H9 (cell line): ENCODE measurements at regions not wholly inside any gene's neighbourhood (a gene's known extent, or its start where the extent isn't known, plus 50 kb on each side); places are given as distances from the start of the nearest gene placed in this dataset.

ENCODE experiments used
- DNase-seq: peaks from one replicate; pipeline ENCODE4 v3.0.0-alpha.2; 2017
- H2AFZ ChIP-seq: one replicate; pipeline ENCODE4 v1.6.1; 2013; ENCODE audit warnings: mild to moderate bottlenecking, low read length, control low read depth, moderate library complexity
- H2AK5ac ChIP-seq: 2 replicates; pipeline ENCODE4 v1.6.1; 2013; ENCODE audit warnings: low read length, control low read depth, mixed read lengths; ENCODE audit not compliant: insufficient read length
- H2BK120ac ChIP-seq: one replicate; pipeline ENCODE4 v1.6.1; 2013; ENCODE audit warnings: low read depth, mild to moderate bottlenecking, low read length, control low read depth, inconsistent platforms; ENCODE audit not compliant: poor library complexity, severe bottlenecking
- H2BK12ac ChIP-seq: 2 replicates; pipeline ENCODE4 v1.6.1; 2013; ENCODE audit warnings: low read length, control low read depth, mixed read lengths, low read depth; ENCODE audit not compliant: insufficient read length
- H2BK15ac ChIP-seq: 2 replicates; pipeline ENCODE4 v1.6.1; 2013; ENCODE audit warnings: low read depth, low read length, control low read depth
- H2BK20ac ChIP-seq: one replicate; pipeline ENCODE4 v1.6.1; 2013; ENCODE audit warnings: low read depth, mild to moderate bottlenecking, low read length, control low read depth, inconsistent platforms; ENCODE audit not compliant: poor library complexity, severe bottlenecking
- H2BK5ac ChIP-seq: 2 replicates; pipeline ENCODE4 v1.6.1; 2013; ENCODE audit warnings: low read length, control low read depth, mixed read lengths; ENCODE audit not compliant: insufficient read length
- H3K14ac ChIP-seq: 2 replicates; pipeline ENCODE4 v1.6.1; 2013; ENCODE audit warnings: low read length, control low read depth; ENCODE audit not compliant: insufficient read depth
- H3K18ac ChIP-seq: 2 replicates; pipeline ENCODE4 v1.6.1; 2013; ENCODE audit warnings: low read depth, mild to moderate bottlenecking, mixed read lengths, low read length, control low read depth; ENCODE audit not compliant: insufficient read length
- H3K23ac ChIP-seq: 2 replicates; pipeline ENCODE4 v1.6.1; 2013; ENCODE audit warnings: low read length, control low read depth, mixed read lengths, low read depth; ENCODE audit not compliant: insufficient read length
- H3K23me2 ChIP-seq: 2 replicates; pipeline ENCODE4 v1.6.1; 2013; ENCODE audit warnings: low read depth, mild to moderate bottlenecking, mixed read lengths, low read length, control low read depth; ENCODE audit not compliant: insufficient read length, poor library complexity, severe bottlenecking
- H3K27ac ChIP-seq: 2 replicates; pipeline ENCODE4 v1.5.1; 2013; ENCODE audit warnings: low read length, control low read depth, mixed read lengths, low read depth; ENCODE audit not compliant: insufficient read length
- H3K27me3 ChIP-seq: 2 replicates; pipeline ENCODE4 v1.6.1; 2013; ENCODE audit warnings: low read length, control low read depth, inconsistent platforms; ENCODE audit not compliant: insufficient read depth
- H3K4ac ChIP-seq: 2 replicates; pipeline ENCODE4 v1.6.1; 2013; ENCODE audit warnings: low read depth, mild to moderate bottlenecking, control low read depth, inconsistent platforms, low read length, moderate library complexity
- H3K4me1 ChIP-seq: 2 replicates; pipeline ENCODE4 v1.6.1; 2013; ENCODE audit warnings: low read length, control low read depth, inconsistent platforms; ENCODE audit not compliant: insufficient read depth
- H3K4me2 ChIP-seq: 2 replicates; pipeline ENCODE4 v1.6.1; 2013; ENCODE audit warnings: low read length, control low read depth, mixed read lengths; ENCODE audit not compliant: insufficient read length, insufficient read depth
- H3K56ac ChIP-seq: 2 replicates; pipeline ENCODE4 v1.6.1; 2013; ENCODE audit warnings: low read depth, mild to moderate bottlenecking, mixed read lengths, low read length, control low read depth; ENCODE audit not compliant: insufficient read length
- H3K79me1 ChIP-seq: 2 replicates; pipeline ENCODE4 v1.6.1; 2013; ENCODE audit warnings: low read depth, mild to moderate bottlenecking, moderate library complexity, low read length, control low read depth, inconsistent platforms; ENCODE audit not compliant: insufficient read depth, poor library complexity, severe bottlenecking
- H3K79me2 ChIP-seq: 2 replicates; pipeline ENCODE4 v1.6.1; 2013; ENCODE audit warnings: low read length, control low read depth, inconsistent platforms; ENCODE audit not compliant: insufficient read depth
- H3K9ac ChIP-seq: 2 replicates; pipeline ENCODE4 v1.6.1; 2013; ENCODE audit warnings: low read length, control low read depth, mixed read lengths; ENCODE audit not compliant: insufficient read length; ENCODE audit errors: extremely low read depth
- H3K9me3 ChIP-seq: one replicate; pipeline ENCODE4 v1.6.1; 2013; ENCODE audit warnings: low read depth, low read length, inconsistent platforms; ENCODE audit not compliant: control insufficient read depth
- H3T11ph ChIP-seq: one replicate; pipeline ENCODE4 v1.6.1; 2013; ENCODE audit warnings: mild to moderate bottlenecking, low read length, control low read depth, inconsistent platforms
- H4K20me1 ChIP-seq: one replicate; pipeline ENCODE4 v1.6.1; 2013; ENCODE audit not compliant: control insufficient read depth, insufficient read length, insufficient read depth
- H4K5ac ChIP-seq: 2 replicates; pipeline ENCODE4 v1.6.1; 2013; ENCODE audit warnings: low read depth, mild to moderate bottlenecking, mixed read lengths, low read length, control low read depth; ENCODE audit not compliant: insufficient read length
- H4K8ac ChIP-seq: replicated peaks from 2 replicates; pipeline ENCODE4 v1.6.1; 2013; ENCODE audit warnings: low read length, control low read depth, mixed read lengths, low read depth; ENCODE audit not compliant: insufficient read length
- H4K91ac ChIP-seq: 2 replicates; pipeline ENCODE4 v1.6.1; 2013; ENCODE audit warnings: low read depth, mild to moderate bottlenecking, moderate library complexity, mixed read lengths, low read length, control low read depth; ENCODE audit not compliant: insufficient read length
- H3K27ac Mint-ChIP-seq, 3 experiments: 2 replicates in 2 of 3; 3 replicates in 1 of 3; pipeline ENCODE4 v1.8.0; 2020 to 2021; ENCODE audit warnings: mixed read lengths in 3 of 3, mild to moderate bottlenecking in 1 of 3, moderate library complexity in 1 of 3
- H3K27me3 Mint-ChIP-seq: 2 replicates; pipeline ENCODE4 v1.8.0; 2021; ENCODE audit warnings: low read depth, mild to moderate bottlenecking, moderate library complexity, mixed read lengths
- H3K36me3 Mint-ChIP-seq, 3 experiments: 2 replicates in 2 of 3; 3 replicates in 1 of 3; pipeline ENCODE4 v1.8.0; 2020 to 2021; ENCODE audit warnings: low read depth in 3 of 3, mixed read lengths in 3 of 3; ENCODE audit not compliant: insufficient read depth in 1 of 3
- H3K4me1 Mint-ChIP-seq, 2 experiments: 2 replicates each; pipeline ENCODE4 v1.8.0; 2020; ENCODE audit warnings: mixed read lengths in 2 of 2
- H3K4me3 Mint-ChIP-seq, 2 experiments: 2 replicates in 1 of 2; 3 replicates in 1 of 2; pipeline ENCODE4 v1.8.0; 2020 to 2021; ENCODE audit warnings: mild to moderate bottlenecking in 2 of 2, mixed read lengths in 2 of 2, moderate library complexity in 1 of 2
- H3K9me3 Mint-ChIP-seq, 2 experiments: 2 replicates in 1 of 2; 3 replicates in 1 of 2; pipeline ENCODE4 v1.8.0; 2020; ENCODE audit warnings: mild to moderate bottlenecking in 2 of 2, mixed read lengths in 2 of 2, moderate library complexity in 1 of 2
- WGBS: extraction: QIAGEN DNeasy Blood & Tissue Kit; methylation state at CpG from one replicate; pipeline ENCODE4 v1.1.7; 2013; ENCODE audit warnings: missing lambda C conversion rate, low lambda C conversion rate, mixed read lengths; ENCODE audit not compliant: insufficient read length; ENCODE audit errors: extremely low coverage; 5-methylcytosine and 5-hydroxymethylcytosine counted together
- TF ChIP-seq, protein P1 (sequence below): fragments of 200-600 bp; sonication (generic); conservative IDR thresholded peaks from 3 replicates; pipeline ENCODE4 v1.8.0; 2021; ENCODE audit warnings: antibody characterized with exemption, mild to moderate bottlenecking

- no CpG with 5 or more reads among the region's 13 CpGs for WGBS
- H3K27ac ChIP-seq: no peak overlapping the region
- TF ChIP-seq, protein P1, sequence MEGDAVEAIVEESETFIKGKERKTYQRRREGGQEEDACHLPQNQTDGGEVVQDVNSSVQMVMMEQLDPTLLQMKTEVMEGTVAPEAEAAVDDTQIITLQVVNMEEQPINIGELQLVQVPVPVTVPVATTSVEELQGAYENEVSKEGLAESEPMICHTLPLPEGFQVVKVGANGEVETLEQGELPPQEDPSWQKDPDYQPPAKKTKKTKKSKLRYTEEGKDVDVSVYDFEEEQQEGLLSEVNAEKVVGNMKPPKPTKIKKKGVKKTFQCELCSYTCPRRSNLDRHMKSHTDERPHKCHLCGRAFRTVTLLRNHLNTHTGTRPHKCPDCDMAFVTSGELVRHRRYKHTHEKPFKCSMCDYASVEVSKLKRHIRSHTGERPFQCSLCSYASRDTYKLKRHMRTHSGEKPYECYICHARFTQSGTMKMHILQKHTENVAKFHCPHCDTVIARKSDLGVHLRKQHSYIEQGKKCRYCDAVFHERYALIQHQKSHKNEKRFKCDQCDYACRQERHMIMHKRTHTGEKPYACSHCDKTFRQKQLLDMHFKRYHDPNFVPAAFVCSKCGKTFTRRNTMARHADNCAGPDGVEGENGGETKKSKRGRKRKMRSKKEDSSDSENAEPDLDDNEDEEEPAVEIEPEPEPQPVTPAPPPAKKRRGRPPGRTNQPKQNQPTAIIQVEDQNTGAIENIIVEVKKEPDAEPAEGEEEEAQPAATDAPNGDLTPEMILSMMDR: no peak
- H3K9me3 Mint-ChIP-seq: no peaks in the 10 kb centered on the region; a peak in 1 of 5 replicates
- no peak overlapping the region for H2BK20ac ChIP-seq
- no peaks in the 10 kb centered on the region; the same call in none of the 2 replicates for H3K27me3 Mint-ChIP-seq
- no peak overlapping the region for H4K5ac ChIP-seq
- no peaks in the 10 kb centered on the region for H3K9me3 ChIP-seq
- no peaks in the 10 kb centered on the region for H3K79me1 ChIP-seq
- H3K4me1 ChIP-seq: peaks cover 13% of the 10 kb centered on the region; the same call in 1 of the 2 replicates
- H2BK15ac ChIP-seq: no peak overlapping the region
- no peak overlapping the region for H2BK5ac ChIP-seq
- DNase-seq: no peak
- H3K4me3 Mint-ChIP-seq: no peak overlapping the region
- no peaks in the 10 kb centered on the region for H3K79me2 ChIP-seq
- H3K27me3 ChIP-seq: no peaks in the 10 kb centered on the region
- no peak overlapping the region for H4K91ac ChIP-seq
- H3T11ph ChIP-seq: no peak overlapping the region
- no peaks in the 10 kb centered on the region for H4K20me1 ChIP-seq
- no peaks in the 10 kb centered on the region; a peak in 1 of 7 replicates for H3K36me3 Mint-ChIP-seq
- no peak overlapping the region for H3K56ac ChIP-seq
- no peak overlapping the region for H2AK5ac ChIP-seq
- H3K4me1 Mint-ChIP-seq: peaks cover 23 to 33% of the 10 kb centered on the region in 2 experiments
- H3K27ac Mint-ChIP-seq: no peak overlapping the region
- H2BK12ac ChIP-seq: no peak overlapping the region
- no peaks in the 10 kb centered on the region for H3K23me2 ChIP-seq
- H3K14ac ChIP-seq: no peak overlapping the region
- H3K4ac ChIP-seq: no peak overlapping the region
- no peak overlapping the region for H3K23ac ChIP-seq
- no peak overlapping the region for H3K18ac ChIP-seq
- no peak overlapping the region for H2BK120ac ChIP-seq
- no peak overlapping the region for H3K9ac ChIP-seq
- H2AFZ ChIP-seq: no peak overlapping the region
- no peak overlapping the region for H4K8ac ChIP-seq
- no peak overlapping the region for H3K4me2 ChIP-seq
These were observed 155.0 kb upstream of the SFSWAP start for GRCh38 chr12:131555866-131556265.
